ENCODE measurements at regions not wholly inside any gene's neighbourhood (a gene's known extent, or its start where the extent isn't known, plus 50 kb on each side); places are given as distances from the start of the nearest gene placed in this dataset.

DNA sequence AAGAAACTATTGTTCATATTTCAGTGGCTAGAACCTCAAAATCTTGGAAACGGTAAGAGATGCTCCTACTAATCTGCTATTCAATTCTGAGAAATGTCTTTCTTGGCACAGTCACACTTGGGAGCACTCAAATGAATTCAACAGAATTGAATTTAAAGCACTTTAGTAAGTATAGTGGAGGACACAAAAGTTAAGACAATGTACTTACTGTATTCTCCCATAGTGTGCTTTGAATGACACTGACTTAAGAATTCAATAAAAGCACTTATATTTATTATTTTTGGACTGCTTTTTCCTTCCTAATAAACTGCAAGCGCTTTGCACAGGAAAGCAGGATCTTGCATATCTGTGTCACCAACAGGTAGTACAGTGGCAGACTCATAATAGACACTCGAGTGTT lies 156.1 kb upstream of the RIMS1 start:
- TF ChIP-seq, protein P1, sequence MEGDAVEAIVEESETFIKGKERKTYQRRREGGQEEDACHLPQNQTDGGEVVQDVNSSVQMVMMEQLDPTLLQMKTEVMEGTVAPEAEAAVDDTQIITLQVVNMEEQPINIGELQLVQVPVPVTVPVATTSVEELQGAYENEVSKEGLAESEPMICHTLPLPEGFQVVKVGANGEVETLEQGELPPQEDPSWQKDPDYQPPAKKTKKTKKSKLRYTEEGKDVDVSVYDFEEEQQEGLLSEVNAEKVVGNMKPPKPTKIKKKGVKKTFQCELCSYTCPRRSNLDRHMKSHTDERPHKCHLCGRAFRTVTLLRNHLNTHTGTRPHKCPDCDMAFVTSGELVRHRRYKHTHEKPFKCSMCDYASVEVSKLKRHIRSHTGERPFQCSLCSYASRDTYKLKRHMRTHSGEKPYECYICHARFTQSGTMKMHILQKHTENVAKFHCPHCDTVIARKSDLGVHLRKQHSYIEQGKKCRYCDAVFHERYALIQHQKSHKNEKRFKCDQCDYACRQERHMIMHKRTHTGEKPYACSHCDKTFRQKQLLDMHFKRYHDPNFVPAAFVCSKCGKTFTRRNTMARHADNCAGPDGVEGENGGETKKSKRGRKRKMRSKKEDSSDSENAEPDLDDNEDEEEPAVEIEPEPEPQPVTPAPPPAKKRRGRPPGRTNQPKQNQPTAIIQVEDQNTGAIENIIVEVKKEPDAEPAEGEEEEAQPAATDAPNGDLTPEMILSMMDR (IDR thresholded peaks at IDR 0.05) = no peak
- TF ChIP-seq EZH2 (IDR thresholded peaks at IDR 0.05; ENCODE audit: borderline replicate concordance, insufficient read depth, low read depth, low read length, poor library complexity, severe bottlenecking) = no peak
